ENCODE measurements at regions not wholly inside any gene's neighbourhood (a gene's known extent, or its start where the extent isn't known, plus 50 kb on each side); places are given as distances from the start of the nearest gene placed in this dataset.

- POLR2A ChIA-PET (ENCODE audit: low non-redundant PET): no interaction called here
- Histone ChIP-seq H3K4me1 (ENCODE audit: insufficient read depth, low read length, poor library complexity, severe bottlenecking) (no peaks in the 10 kb centered on the region), H3K27ac (ENCODE audit: low read depth, low read length, poor library complexity, severe bottlenecking) (no peak overlapping the region), H3K9me3 (ENCODE audit: low read depth, low read length, poor library complexity, severe bottlenecking) (peaks cover 13% of the 10 kb centered on the region), H3K27me3 (replicated peaks; ENCODE audit: insufficient read depth, low read depth, low read length, poor library complexity) (no peaks in the 10 kb centered on the region), H3K36me3 (ENCODE audit: insufficient read depth, low read length, poor library complexity, severe bottlenecking) (no peaks in the 10 kb centered on the region), H3K4me3 (ENCODE audit: low read depth, low read length, poor library complexity, severe bottlenecking) (no peak overlapping the region)
- no peak for TF ChIP-seq EZH2 (IDR thresholded peaks at IDR 0.05; ENCODE audit: borderline replicate concordance, low read depth, low read length, poor library complexity, severe bottlenecking)
- TF ChIP-seq, protein P1, sequence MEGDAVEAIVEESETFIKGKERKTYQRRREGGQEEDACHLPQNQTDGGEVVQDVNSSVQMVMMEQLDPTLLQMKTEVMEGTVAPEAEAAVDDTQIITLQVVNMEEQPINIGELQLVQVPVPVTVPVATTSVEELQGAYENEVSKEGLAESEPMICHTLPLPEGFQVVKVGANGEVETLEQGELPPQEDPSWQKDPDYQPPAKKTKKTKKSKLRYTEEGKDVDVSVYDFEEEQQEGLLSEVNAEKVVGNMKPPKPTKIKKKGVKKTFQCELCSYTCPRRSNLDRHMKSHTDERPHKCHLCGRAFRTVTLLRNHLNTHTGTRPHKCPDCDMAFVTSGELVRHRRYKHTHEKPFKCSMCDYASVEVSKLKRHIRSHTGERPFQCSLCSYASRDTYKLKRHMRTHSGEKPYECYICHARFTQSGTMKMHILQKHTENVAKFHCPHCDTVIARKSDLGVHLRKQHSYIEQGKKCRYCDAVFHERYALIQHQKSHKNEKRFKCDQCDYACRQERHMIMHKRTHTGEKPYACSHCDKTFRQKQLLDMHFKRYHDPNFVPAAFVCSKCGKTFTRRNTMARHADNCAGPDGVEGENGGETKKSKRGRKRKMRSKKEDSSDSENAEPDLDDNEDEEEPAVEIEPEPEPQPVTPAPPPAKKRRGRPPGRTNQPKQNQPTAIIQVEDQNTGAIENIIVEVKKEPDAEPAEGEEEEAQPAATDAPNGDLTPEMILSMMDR (conservative IDR thresholded peaks at IDR 0.05; ENCODE audit: low read depth, low read length): no peak
- CTCF ChIA-PET: no interaction called here
- BruUV-seq (replicated peaks): no TSS peak
- DNase-seq (ENCODE audit: low spot score): no peak
- intact Hi-C loops (cut with micrococcal nuclease; ENCODE audit: unreplicated experiment): no loop called here
Observed at GRCh38 chr13:48776401-48776800, 122.7 kb downstream of the CYSLTR2 start.

DNA sequence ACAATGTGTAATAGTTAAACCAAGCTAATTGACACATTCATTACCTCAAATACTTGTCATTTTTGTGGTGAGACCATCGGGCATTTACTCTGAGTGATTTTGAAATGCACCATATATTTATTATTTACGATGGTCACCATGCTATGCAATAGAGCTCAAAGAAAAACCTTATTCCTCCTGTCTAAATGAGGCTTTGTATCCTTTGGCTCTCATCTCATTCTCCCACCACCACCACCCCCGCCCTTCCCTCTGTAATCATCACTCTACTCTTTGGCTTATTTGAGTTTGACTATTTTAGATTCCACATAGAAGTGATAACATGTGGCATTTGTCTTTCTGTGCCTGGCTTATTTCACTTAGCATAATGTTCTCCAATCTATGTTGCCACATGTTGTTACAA lies 124.9 kb downstream of the CYSLTR2 start:
- H3K27me3 ChIP-seq (replicated peaks; ENCODE audit: insufficient read depth, low read depth, low read length, poor library complexity): no peaks in the 10 kb centered on the region
- H3K4me1 ChIP-seq (ENCODE audit: insufficient read depth, low read length, poor library complexity, severe bottlenecking): no peaks in the 10 kb centered on the region
- no peak overlapping the region for H3K27ac ChIP-seq (ENCODE audit: low read depth, low read length, poor library complexity, severe bottlenecking)
- ChIA-PET POLR2A (ENCODE audit: low non-redundant PET) (no interaction called here), CTCF (no interaction called here)
- H3K36me3 ChIP-seq (ENCODE audit: insufficient read depth, low read length, poor library complexity, severe bottlenecking): no peaks in the 10 kb centered on the region
- no peak overlapping the region for H3K4me3 ChIP-seq (ENCODE audit: low read depth, low read length, poor library complexity, severe bottlenecking)
- H3K9me3 ChIP-seq (ENCODE audit: low read depth, low read length, poor library complexity, severe bottlenecking): peaks cover 13% of the 10 kb centered on the region
- BruUV-seq (replicated peaks): no TSS peak
- TF ChIP-seq, protein P1 (conservative IDR thresholded peaks at IDR 0.05; ENCODE audit: low read depth, low read length): no peak
- TF ChIP-seq EZH2 (IDR thresholded peaks at IDR 0.05; ENCODE audit: borderline replicate concordance, low read depth, low read length, poor library complexity, severe bottlenecking): no peak
- DNase-seq (ENCODE audit: low spot score): no peak
- intact Hi-C loops (cut with micrococcal nuclease; ENCODE audit: unreplicated experiment): no loop called here

- no peak overlapping the region for H3K4me3 ChIP-seq (ENCODE audit: low read depth, low read length, poor library complexity, severe bottlenecking)
- no peaks in the 10 kb centered on the region for H3K36me3 ChIP-seq (ENCODE audit: insufficient read depth, low read length, poor library complexity, severe bottlenecking)
- intact Hi-C loops (cut with micrococcal nuclease; ENCODE audit: unreplicated experiment): loop anchor here (10.0 kb wide), 1 partner anchor 494 kb away; no protein-coding TSS in a partner anchor
- no peaks in the 10 kb centered on the region for H3K27me3 ChIP-seq (replicated peaks; ENCODE audit: insufficient read depth, low read depth, low read length, poor library complexity)
- ChIA-PET POLR2A (ENCODE audit: low non-redundant PET) (no interaction called here), CTCF (interaction anchor here (1.3 kb wide), 1 partner anchor 12 kb away, joined by 3 read pairs; no protein-coding TSS in a partner anchor)
- BruUV-seq (replicated peaks): no TSS peak
- DNase-seq (ENCODE audit: low spot score): no peak
- peaks cover 13% of the 10 kb centered on the region for H3K9me3 ChIP-seq (ENCODE audit: low read depth, low read length, poor library complexity, severe bottlenecking)
- TF ChIP-seq, protein P1 (conservative IDR thresholded peaks at IDR 0.05; ENCODE audit: low read depth, low read length): no peak
- TF ChIP-seq EZH2 (IDR thresholded peaks at IDR 0.05; ENCODE audit: borderline replicate concordance, low read depth, low read length, poor library complexity, severe bottlenecking): no peak
- no peaks in the 10 kb centered on the region for H3K4me1 ChIP-seq (ENCODE audit: insufficient read depth, low read length, poor library complexity, severe bottlenecking)
- H3K27ac ChIP-seq (ENCODE audit: low read depth, low read length, poor library complexity, severe bottlenecking): no peak overlapping the region
Observed at GRCh38 chr13:48780713-48781341, 127.1 kb downstream of the CYSLTR2 start.
